Right atrium auricular region (tissue), 2 donors: ENCODE measurements at regions not wholly inside any gene's neighbourhood (a gene's known extent, or its start where the extent isn't known, plus 50 kb on each side); places are given as distances from the start of the nearest gene placed in this dataset.
"Not testable (repeated sequence)": the region's sequence is repeated elsewhere in the genome, so short reads cannot be mapped to it uniquely, and the experiment has no call there.

Experiments used
- DNase-seq: peaks from one replicate; pipeline ENCODE4 v3.0.0-alpha.2; 2019; ENCODE audit warnings: low spot score
- H3K27ac ChIP-seq, 2 donors: fragments of 200-600 bp; sonication (generic); 1 replicate in 1 of 2; 2 replicates in 1 of 2; pipeline ENCODE4 v1.5.1; 2016 to 2019
- H3K27me3 ChIP-seq, 2 donors: fragments of 200-600 bp; sonication (generic); one replicate each; pipeline versions ENCODE4 v1.5.1 to v1.6.0; 2017 to 2019
- H3K36me3 ChIP-seq: fragments of 200-600 bp; sonication (generic); one replicate; pipeline ENCODE4 v1.5.1; 2016
- H3K4me1 ChIP-seq, 2 donors: fragments of 200-600 bp; sonication (generic); one replicate each; pipeline versions ENCODE4 v1.5.1 to v1.6.0; 2017 to 2019
- H3K4me3 ChIP-seq, 2 donors: fragments of 200-600 bp; sonication (generic); 1 replicate in 1 of 2; 2 replicates in 1 of 2; pipeline ENCODE4 v1.5.1; 2017 to 2019; ENCODE audit warnings: mild to moderate bottlenecking in 1 of 2, moderate library complexity in 1 of 2
- H3K9me3 ChIP-seq, 2 donors: fragments of 200-600 bp; sonication (generic); one replicate each; pipeline ENCODE4 v1.5.1; 2019
- TF ChIP-seq, protein P1 (sequence below), 2 donors: fragments of 200-600 bp; sonication (generic); IDR thresholded peaks; one replicate each; pipeline ENCODE4 v1.5.1; 2019; ENCODE audit warnings: antibody characterized with exemption in 2 of 2

DNA sequence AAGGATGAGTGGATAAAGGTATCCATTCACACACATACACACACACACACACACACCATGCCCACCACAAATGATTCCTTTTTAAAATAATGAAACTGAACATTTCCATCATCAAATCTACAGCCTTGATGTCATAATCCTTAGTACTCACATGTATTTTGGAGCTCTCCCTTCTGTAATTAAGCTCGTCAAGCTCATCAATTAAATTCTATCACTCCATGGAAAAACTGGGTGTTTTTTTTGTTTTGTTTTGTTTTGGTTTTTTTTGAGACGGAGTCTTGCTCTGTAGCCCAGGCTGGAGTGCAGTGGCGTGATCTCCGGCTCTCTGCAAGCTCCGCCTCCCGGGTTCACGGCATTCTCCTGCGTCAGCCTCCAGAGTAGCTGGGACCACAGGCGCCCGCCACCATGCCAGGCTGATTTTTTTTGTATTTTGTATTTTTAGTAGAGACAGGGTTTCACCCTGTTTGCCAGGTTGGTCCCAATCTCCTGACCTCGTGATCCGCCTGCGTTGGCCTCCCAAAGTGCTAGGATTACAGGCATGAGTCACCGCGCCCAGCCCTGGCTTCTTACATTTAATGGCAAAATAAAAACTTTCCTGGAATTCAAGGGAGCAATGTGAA, 78.6 kb upstream of the RGPD4 start:
- Histone ChIP-seq H3K4me3 (no peak overlapping the region), H3K9me3 (no peaks in the 10 kb centered on the region), H3K27me3 (no peaks in the 10 kb centered on the region), H3K4me1 (no peaks in the 10 kb centered on the region), H3K36me3 (no peaks in the 10 kb centered on the region), H3K27ac (no peak overlapping the region)
- TF ChIP-seq, protein P1, sequence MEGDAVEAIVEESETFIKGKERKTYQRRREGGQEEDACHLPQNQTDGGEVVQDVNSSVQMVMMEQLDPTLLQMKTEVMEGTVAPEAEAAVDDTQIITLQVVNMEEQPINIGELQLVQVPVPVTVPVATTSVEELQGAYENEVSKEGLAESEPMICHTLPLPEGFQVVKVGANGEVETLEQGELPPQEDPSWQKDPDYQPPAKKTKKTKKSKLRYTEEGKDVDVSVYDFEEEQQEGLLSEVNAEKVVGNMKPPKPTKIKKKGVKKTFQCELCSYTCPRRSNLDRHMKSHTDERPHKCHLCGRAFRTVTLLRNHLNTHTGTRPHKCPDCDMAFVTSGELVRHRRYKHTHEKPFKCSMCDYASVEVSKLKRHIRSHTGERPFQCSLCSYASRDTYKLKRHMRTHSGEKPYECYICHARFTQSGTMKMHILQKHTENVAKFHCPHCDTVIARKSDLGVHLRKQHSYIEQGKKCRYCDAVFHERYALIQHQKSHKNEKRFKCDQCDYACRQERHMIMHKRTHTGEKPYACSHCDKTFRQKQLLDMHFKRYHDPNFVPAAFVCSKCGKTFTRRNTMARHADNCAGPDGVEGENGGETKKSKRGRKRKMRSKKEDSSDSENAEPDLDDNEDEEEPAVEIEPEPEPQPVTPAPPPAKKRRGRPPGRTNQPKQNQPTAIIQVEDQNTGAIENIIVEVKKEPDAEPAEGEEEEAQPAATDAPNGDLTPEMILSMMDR (IDR thresholded peaks at IDR 0.05): no peak
- no peak for DNase-seq

DNA sequence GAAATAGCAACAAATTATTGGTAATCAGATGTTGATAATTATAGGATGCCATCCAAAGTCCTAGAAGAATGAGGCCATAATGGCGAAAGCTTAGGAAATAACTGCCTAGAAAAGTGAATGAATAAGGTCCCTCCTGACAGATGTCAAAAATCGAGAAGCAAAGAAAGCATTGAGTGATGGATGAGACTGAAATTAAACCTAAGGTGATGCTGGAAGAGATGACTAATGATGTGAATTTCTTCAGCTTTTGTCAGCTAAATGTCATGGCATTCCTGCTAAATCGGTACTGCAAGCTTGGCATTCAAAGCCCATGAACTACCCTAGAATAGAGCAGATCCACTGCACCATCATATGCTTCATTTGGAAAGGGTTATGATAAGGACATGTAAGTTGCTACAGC, 74.8 kb upstream of the RGPD4 start:
- H3K9me3 ChIP-seq: no peaks in the 10 kb centered on the region
- no peaks in the 10 kb centered on the region for H3K4me1 ChIP-seq
- H3K27me3 ChIP-seq: no peaks in the 10 kb centered on the region
- H3K36me3 ChIP-seq: no peaks in the 10 kb centered on the region
- H3K4me3 ChIP-seq: no peak overlapping the region
- TF ChIP-seq, protein P1 (IDR thresholded peaks at IDR 0.05): no peak
- H3K27ac ChIP-seq: no peak overlapping the region
- DNase-seq: no peak

DNA sequence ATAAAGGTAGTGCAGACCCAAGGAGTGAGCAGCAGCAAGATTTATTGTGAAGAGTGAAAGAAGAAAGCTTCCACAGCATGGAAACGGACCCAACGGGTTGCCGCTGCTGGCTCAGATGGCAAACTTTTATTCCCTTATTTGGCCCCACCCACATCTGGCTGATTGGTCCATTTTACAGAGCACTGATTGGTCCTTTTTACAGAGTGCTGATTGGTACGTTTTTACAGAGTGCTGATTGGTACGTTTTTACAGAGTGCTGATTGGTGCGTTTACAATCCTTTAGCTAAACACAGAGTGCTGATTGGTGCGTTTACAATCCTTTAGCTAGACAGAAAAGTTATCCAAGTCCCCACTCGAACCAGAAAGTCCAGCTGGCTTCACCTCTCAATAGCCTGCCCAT, 72.9 kb upstream of the RGPD4 start:
- not testable (repeated sequence) for H3K27me3 ChIP-seq, H3K27ac ChIP-seq, H3K4me3 ChIP-seq, H3K36me3 ChIP-seq, H3K4me1 ChIP-seq, DNase-seq, H3K9me3 ChIP-seq

DNA sequence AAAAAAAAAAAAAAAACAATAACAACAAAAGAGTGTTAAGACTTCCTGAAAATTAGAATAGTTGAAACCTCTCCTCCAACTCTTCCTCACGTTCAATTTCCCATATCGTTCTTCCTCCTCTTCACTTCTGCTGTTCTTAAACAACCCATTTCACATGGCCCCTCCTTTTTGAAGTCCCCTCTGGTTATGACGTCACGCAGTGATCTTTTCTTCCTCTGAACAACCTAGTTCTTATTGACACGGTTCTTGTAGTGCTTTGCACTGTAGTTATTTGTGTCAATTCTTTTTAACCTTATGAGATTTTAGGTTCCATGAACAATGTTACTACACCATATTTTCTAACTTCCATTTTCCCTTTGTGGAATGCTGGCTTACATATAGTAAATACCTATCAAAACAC, 69.5 kb upstream of the RGPD4 start:
- DNase-seq: no peak
- H3K36me3 ChIP-seq: no peaks in the 10 kb centered on the region
- no peaks in the 10 kb centered on the region for H3K27me3 ChIP-seq
- no peaks in the 10 kb centered on the region for H3K9me3 ChIP-seq
- H3K4me3 ChIP-seq: no peak overlapping the region
- TF ChIP-seq, protein P1 (IDR thresholded peaks at IDR 0.05): no peak
- no peak overlapping the region for H3K27ac ChIP-seq
- H3K4me1 ChIP-seq: no peaks in the 10 kb centered on the region

DNA sequence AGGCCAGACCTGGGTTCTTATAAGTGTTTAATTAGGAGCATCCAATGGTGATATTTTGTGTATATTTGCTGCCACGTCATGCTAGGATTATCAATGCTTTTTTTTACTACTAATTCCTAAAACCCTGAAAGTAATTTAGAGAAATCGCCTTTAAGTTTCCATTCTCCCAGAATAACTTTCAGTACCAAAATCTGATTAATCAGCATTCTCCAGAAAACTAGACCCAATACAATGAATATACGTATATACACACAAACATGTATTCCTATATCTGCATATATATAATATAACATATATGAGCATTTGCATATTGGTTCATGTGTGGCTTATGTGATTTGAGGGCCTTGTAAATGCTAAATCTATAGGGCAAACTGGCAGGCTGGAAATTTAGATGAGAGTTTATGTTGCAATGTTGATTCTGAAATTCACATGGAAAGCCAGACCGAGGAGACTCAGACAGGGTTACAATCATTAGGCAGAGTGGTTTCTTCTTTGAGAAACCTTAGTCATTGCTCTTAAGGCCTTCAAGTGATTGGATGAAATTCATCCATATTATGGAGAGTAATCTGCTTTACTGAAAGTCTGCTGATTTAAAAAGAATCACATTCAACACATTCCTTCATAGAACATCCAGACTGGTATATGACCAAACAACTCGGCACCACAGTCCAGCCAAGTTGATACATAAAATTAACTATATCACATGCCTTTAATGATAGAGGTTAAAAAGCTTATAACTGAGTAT, 65.9 kb upstream of the RGPD4 start:
- no peak overlapping the region for H3K4me3 ChIP-seq
- no peak for DNase-seq
- no peaks in the 10 kb centered on the region for H3K4me1 ChIP-seq
- H3K27ac ChIP-seq: no peak overlapping the region
- no peaks in the 10 kb centered on the region for H3K36me3 ChIP-seq
- no peaks in the 10 kb centered on the region for H3K9me3 ChIP-seq
- no peaks in the 10 kb centered on the region for H3K27me3 ChIP-seq
- TF ChIP-seq, protein P1 (IDR thresholded peaks at IDR 0.05): no peak

DNA sequence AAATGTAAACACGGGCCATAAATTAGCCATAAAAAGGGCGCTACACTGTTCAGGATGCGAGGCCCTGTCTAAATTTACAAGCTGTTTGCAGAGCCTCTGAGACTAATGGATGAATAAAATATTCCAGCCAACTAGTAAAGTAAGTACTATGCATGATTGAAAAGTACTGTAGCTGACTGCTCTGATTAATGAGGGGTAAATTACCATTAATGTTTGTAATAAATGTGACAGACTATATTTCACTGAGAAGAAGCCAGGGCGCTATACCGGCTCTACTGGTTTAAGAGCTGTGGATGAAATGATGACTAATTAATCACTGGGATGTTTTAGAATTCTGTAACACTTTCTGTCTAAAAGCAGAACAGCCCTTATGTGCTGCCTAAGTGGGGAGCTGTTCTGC, 54.3 kb upstream of the RGPD4 start:
- Histone ChIP-seq H3K36me3 (no peaks in the 10 kb centered on the region), H3K27ac (no peak overlapping the region), H3K9me3 (no peaks in the 10 kb centered on the region), H3K27me3 (no peaks in the 10 kb centered on the region), H3K4me1 (no peaks in the 10 kb centered on the region), H3K4me3 (no peak overlapping the region)
- TF ChIP-seq, protein P1 (IDR thresholded peaks at IDR 0.05): no peak
- no peak for DNase-seq
